ENCODE measurements at regions not wholly inside any gene's neighbourhood (a gene's known extent, or its start where the extent isn't known, plus 50 kb on each side); places are given as distances from the start of the nearest gene placed in this dataset.

DNA sequence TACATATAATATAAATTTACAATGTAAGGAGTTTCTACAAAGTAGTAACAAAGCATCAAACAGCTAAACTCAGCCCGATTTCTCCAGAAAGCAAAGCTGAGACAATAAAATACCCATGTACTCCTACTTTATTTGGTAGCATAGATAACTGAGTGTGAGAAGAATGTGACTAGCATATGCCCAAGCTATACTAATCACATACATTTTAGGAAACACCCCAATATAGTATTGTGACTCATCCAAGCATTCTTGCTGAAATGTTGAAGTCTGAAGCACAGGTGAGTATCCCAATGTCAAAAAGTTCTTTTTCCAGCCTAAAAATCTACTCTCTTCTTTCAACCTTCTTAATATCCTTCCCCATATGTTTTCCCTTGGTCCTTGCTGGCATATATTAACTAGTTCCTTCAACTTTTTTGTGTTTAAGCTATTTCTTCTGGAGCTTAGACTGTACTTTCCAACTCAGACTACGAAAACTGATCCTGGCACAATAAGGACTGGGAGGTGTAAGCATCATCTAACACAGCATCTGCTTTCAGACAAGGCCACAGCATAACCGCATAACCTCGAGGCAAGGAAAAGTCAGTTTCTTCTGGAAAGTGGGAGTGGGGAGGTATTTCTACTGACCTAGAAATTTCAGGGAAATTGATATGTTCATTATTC is 163.0 kb upstream of the RNPC3 start:
- H3K4me3 ChIP-seq (ENCODE audit: control insufficient read depth, low read depth, low read length): no peak overlapping the region
- no peak for DNase-seq (ENCODE audit: low read depth)
- TF ChIP-seq, protein P1, sequence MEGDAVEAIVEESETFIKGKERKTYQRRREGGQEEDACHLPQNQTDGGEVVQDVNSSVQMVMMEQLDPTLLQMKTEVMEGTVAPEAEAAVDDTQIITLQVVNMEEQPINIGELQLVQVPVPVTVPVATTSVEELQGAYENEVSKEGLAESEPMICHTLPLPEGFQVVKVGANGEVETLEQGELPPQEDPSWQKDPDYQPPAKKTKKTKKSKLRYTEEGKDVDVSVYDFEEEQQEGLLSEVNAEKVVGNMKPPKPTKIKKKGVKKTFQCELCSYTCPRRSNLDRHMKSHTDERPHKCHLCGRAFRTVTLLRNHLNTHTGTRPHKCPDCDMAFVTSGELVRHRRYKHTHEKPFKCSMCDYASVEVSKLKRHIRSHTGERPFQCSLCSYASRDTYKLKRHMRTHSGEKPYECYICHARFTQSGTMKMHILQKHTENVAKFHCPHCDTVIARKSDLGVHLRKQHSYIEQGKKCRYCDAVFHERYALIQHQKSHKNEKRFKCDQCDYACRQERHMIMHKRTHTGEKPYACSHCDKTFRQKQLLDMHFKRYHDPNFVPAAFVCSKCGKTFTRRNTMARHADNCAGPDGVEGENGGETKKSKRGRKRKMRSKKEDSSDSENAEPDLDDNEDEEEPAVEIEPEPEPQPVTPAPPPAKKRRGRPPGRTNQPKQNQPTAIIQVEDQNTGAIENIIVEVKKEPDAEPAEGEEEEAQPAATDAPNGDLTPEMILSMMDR (conservative IDR thresholded peaks at IDR 0.05; ENCODE audit: control insufficient read depth, insufficient read depth, low read depth, low read length): no peak

DNA sequence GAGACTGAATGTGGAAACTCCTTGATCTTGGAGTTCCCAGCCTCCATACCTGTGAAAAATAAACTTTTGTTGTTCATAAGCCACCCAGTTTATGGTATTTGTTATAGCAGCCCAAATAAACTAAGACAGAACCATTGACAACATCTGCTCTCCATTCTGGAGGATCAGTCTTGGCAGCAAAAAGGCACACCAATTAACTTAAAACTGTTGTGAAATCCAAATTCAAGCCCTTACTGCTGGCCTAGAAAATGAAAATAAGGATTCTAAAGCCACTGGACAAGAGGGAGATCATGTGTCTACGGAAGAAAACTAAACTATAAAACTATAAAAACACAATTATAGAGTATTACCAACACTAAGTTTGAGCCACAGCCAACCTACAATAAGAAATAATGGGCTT is 172.1 kb upstream of the RNPC3 start:
- no peak overlapping the region for H3K4me3 ChIP-seq (ENCODE audit: control insufficient read depth, low read depth, low read length)
- TF ChIP-seq, protein P1 (conservative IDR thresholded peaks at IDR 0.05; ENCODE audit: control insufficient read depth, insufficient read depth, low read depth, low read length): no peak
- no peak for DNase-seq (ENCODE audit: low read depth)

DNA sequence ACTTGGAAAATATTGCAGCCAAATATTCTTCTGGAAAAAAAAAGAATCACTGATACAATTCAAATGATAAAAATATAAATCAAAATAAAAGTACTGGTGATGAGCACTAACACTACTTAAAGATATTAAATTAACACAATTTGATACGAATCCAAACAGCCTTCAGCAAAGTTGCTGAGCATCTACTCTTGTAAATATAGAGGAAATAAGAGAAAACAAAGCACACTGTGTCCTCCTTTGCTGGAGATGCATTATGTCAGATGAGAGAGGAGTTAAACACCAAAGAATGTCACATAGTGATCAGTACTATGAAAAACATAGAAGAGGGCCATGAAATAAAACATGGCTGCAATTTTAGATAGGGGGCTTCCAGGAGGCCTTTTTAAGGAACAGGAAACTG is 177.4 kb upstream of the RNPC3 start:
- H3K4me3 ChIP-seq (ENCODE audit: control insufficient read depth, low read depth, low read length): no peak overlapping the region
- DNase-seq (ENCODE audit: low read depth): no peak
- TF ChIP-seq, protein P1 (conservative IDR thresholded peaks at IDR 0.05; ENCODE audit: control insufficient read depth, insufficient read depth, low read depth, low read length): no peak

DNA sequence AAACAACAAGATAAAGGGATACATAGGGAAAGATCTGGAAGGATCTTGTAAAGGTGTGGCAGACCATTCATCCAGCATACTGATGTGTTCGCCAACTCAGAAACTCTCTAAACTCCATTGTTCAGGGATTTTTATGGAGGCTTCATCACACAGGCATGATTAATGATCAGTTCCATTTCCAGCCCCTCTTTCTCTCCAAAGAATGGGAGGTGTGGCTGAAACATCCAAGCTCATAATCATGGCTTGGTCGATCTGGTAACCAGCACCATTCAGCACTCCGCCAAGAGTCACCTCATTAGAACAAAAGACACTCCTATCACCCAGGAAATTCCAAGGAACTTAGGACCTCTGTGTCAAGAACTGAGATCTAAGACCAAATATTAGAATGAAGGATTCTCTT is 180.6 kb upstream of the RNPC3 start:
- TF ChIP-seq, protein P1 (conservative IDR thresholded peaks at IDR 0.05; ENCODE audit: control insufficient read depth, insufficient read depth, low read depth, low read length): no peak
- no peak for DNase-seq (ENCODE audit: low read depth)
- H3K4me3 ChIP-seq (ENCODE audit: control insufficient read depth, low read depth, low read length): no peak overlapping the region

DNA sequence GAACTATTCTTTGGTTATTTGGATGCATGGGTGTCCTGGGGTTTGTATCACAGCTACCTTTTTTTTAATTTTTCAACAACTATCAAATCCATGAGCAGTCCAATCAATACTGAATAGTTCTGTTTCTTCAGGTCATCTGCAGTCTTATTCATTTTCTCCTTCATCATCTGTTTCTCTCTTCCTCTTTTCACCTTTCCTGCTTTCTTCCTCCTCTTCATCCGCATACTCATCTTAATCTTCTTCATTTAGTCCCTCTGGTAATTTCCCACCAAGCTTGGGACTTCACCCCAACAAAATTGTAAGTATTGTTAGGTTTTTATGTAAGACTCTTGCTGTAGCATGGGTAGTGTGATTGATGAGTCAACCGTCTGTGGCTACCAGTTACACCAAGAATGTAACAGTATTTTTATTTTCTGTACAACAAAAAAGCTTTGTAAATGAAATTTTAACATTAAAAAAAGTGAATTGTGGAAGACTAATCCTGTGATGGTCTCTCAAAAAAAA is 184.1 kb upstream of the RNPC3 start:
- TF ChIP-seq, protein P1 (conservative IDR thresholded peaks at IDR 0.05; ENCODE audit: control insufficient read depth, insufficient read depth, low read depth, low read length): no peak
- no peak for DNase-seq (ENCODE audit: low read depth)

DNA sequence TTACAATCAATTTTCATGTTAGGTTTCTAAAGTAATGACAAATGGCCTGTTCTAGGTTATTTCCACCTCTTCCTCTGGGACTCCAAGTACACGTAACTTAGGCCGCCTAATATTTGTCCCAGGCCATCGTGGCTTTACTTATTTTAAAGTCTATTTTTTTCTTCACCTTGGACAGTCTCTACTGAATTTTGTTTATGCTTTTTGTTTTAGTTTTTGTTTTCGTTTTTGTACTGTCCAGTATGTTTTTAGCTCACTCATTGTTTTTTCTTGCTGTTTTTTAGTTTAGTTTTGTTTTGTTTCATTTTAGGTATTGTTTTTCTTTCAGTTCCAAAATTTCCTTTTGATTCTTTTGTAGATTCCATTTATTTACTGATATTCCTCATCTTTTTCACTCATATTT is 187.7 kb upstream of the RNPC3 start:
- no peak overlapping the region for H3K4me3 ChIP-seq (ENCODE audit: control insufficient read depth, low read depth, low read length)
- TF ChIP-seq, protein P1 (conservative IDR thresholded peaks at IDR 0.05; ENCODE audit: control insufficient read depth, insufficient read depth, low read depth, low read length): no peak
- DNase-seq (ENCODE audit: low read depth): no peak

More for the DNA sequence above, 184.1 kb upstream of the RNPC3 start:
- H3K4me3 ChIP-seq (ENCODE audit: control insufficient read depth, low read depth, low read length): no peak overlapping the region
